SK-N-SH (cell line): ENCODE measurements at regions not wholly inside any gene's neighbourhood (a gene's known extent, or its start where the extent isn't known, plus 50 kb on each side); places are given as distances from the start of the nearest gene placed in this dataset.

ENCODE experiments used
- CTCF ChIA-PET: fragments of 300-600, 350-600 bp; formaldehyde crosslinking; extraction: SDS; loops from one replicate; lab custom pipeline; 2021; lab: Yijun Ruan, JAX
- POLR2A ChIA-PET: fragments of 350-600 bp; sonication (Branson Sonifier 250); formaldehyde crosslinking; extraction: SDS; loops from one replicate; lab custom pipeline; 2020; ENCODE audit warnings: antibody characterized with exemption, inconsistent platforms; lab: Yijun Ruan, JAX
- DNase-seq: peaks from one replicate; pipeline ENCODE4 v3.0.0; 2012
- H2AFZ ChIP-seq: fragments of 200-600 bp; sonication (generic); 2 replicates; pipeline ENCODE4 v1.8.1; 2016; ENCODE audit warnings: antibody characterized with exemption, mild to moderate bottlenecking, low read depth
- H3F3A ChIP-seq: fragments of 200-600 bp; sonication (generic); replicated peaks from 2 replicates; pipeline ENCODE3; 2016; ENCODE audit warnings: antibody characterized with exemption, mild to moderate bottlenecking; ENCODE audit not compliant: insufficient read depth
- H3K27ac ChIP-seq, 2 experiments: fragments of 200-500 bp in 1 of 2; fragments of 200-600 bp in 1 of 2; sonication (Bioruptor generic) in 1 of 2; sonication (generic), shearing (Covaris generic) in 1 of 2; 2 replicates each; pipeline versions ENCODE4 v1.5.1 to v1.6.1; 2014 to 2016; ENCODE audit warnings: low read depth in 2 of 2, inconsistent platforms in 1 of 2, low read length in 1 of 2, mild to moderate bottlenecking in 1 of 2, mixed read lengths in 1 of 2
- H3K27me3 ChIP-seq: fragments of 200-600 bp; sonication (generic), shearing (Covaris generic); 2 replicates; pipeline ENCODE4 v1.6.1; 2016; ENCODE audit warnings: mixed run types; ENCODE audit not compliant: insufficient read depth
- H3K36me3 ChIP-seq, 2 experiments: fragments of 200-500 bp in 1 of 2; fragments of 200-600 bp in 1 of 2; sonication (Bioruptor generic) in 1 of 2; sonication (generic) in 1 of 2; replicated peaks in 1 of 2; 2 replicates each; pipeline versions ENCODE3 to v1.5.1; 2014 to 2016; ENCODE audit warnings: low read length in 1 of 2, mild to moderate bottlenecking in 1 of 2; ENCODE audit not compliant: insufficient read depth in 2 of 2, control insufficient read depth in 1 of 2
- H3K4me1 ChIP-seq, 2 experiments: fragments of 200-500 bp in 1 of 2; fragments of 200-600 bp in 1 of 2; sonication (Bioruptor generic) in 1 of 2; sonication (generic), shearing (Covaris generic) in 1 of 2; 2 replicates each; pipeline versions ENCODE4 v1.5.1 to v1.6.1; 2014 to 2016; ENCODE audit warnings: low read depth in 1 of 2, low read length in 1 of 2, mixed run types in 1 of 2; ENCODE audit not compliant: insufficient read depth in 2 of 2, control insufficient read depth in 1 of 2
- H3K4me2 ChIP-seq: fragments of 200-600 bp; sonication (generic), shearing (Covaris generic); 2 replicates; pipeline ENCODE4 v1.6.1; 2017; ENCODE audit warnings: mixed run types
- H3K4me3 ChIP-seq, 2 experiments: fragments of 200-500 bp in 1 of 2; fragments of 200-600 bp in 1 of 2; sonication (Bioruptor generic) in 1 of 2; sonication (generic), shearing (Covaris generic) in 1 of 2; 2 replicates each; pipeline versions ENCODE4 v1.5.1 to v1.8.1; 2014 to 2016; ENCODE audit warnings: low read depth in 2 of 2, inconsistent platforms in 1 of 2, low read length in 1 of 2, mild to moderate bottlenecking in 1 of 2, mixed read lengths in 1 of 2, moderate library complexity in 1 of 2
- H3K79me2 ChIP-seq: fragments of 200-600 bp; sonication (generic); 2 replicates; pipeline ENCODE4 v1.8.1; 2017; ENCODE audit warnings: mild to moderate bottlenecking; ENCODE audit not compliant: insufficient read depth
- H3K9ac ChIP-seq: fragments of 200-600 bp; sonication (generic); 2 replicates; pipeline ENCODE4 v1.6.1; 2017; ENCODE audit warnings: mixed run types
- H3K9me2 ChIP-seq: fragments of 200-600 bp; sonication (generic); 2 replicates; pipeline ENCODE4 v1.6.1; 2017; ENCODE audit warnings: mixed run types
- H3K9me3 ChIP-seq: fragments of 200-600 bp; sonication (generic); 2 replicates; pipeline ENCODE4 v1.6.1; 2017; ENCODE audit warnings: mixed run types, mild to moderate bottlenecking, moderate library complexity
- H4K20me1 ChIP-seq: fragments of 200-600 bp; sonication (generic); 2 replicates; pipeline ENCODE4 v1.6.1; 2017; ENCODE audit warnings: mild to moderate bottlenecking, mixed run types; ENCODE audit not compliant: insufficient read depth
- CHD2 ChIP-seq: fragments of 150-350 bp; IDR thresholded peaks from 2 replicates; pipeline ENCODE4 v1.6.1; 2018; ENCODE audit warnings: low read length; ENCODE audit not compliant: partially characterized antibody
- ELF1 ChIP-seq: IDR thresholded peaks from 2 replicates; pipeline ENCODE4 v1.4.0; 2012
- EZH2phosphoT487 ChIP-seq: fragments of 200-600 bp; sonication (generic); IDR thresholded peaks from 2 replicates; pipeline ENCODE4 v1.6.1; 2017; ENCODE audit warnings: low read depth, mixed run types, mild to moderate bottlenecking, antibody characterized with exemption, moderate library complexity, borderline replicate concordance
- FOSL2 ChIP-seq: IDR thresholded peaks from 2 replicates; pipeline ENCODE4 v1.4.0; 2012; ENCODE audit warnings: low read depth, mild to moderate bottlenecking, moderate library complexity, borderline replicate concordance
- FOXM1 ChIP-seq: IDR thresholded peaks from 2 replicates; pipeline ENCODE4 v1.4.0; 2012; ENCODE audit warnings: low read depth, mild to moderate bottlenecking
- IRF3 ChIP-seq: fragments of 150-350 bp; IDR thresholded peaks from 2 replicates; pipeline ENCODE4 v1.6.1; 2016; ENCODE audit warnings: mild to moderate bottlenecking, low read depth, low read length
- MXI1 ChIP-seq: IDR thresholded peaks from 2 replicates; pipeline ENCODE4 v1.6.1; 2012; ENCODE audit warnings: mild to moderate bottlenecking, low read depth, low read length, improper control_type of control experiment
- NRF1 ChIP-seq: IDR thresholded peaks from 2 replicates; pipeline ENCODE4 v1.6.1; 2012; ENCODE audit warnings: low read depth, mild to moderate bottlenecking, low read length
- RFX5 ChIP-seq: IDR thresholded peaks from 2 replicates; pipeline ENCODE4 v1.6.1; 2012; ENCODE audit warnings: mild to moderate bottlenecking, improper control_type of control experiment, low read length
- TAF1 ChIP-seq: IDR thresholded peaks from 2 replicates; pipeline ENCODE4 v1.6.1; 2012; ENCODE audit warnings: low read depth, mild to moderate bottlenecking, low read length, moderate library complexity, borderline replicate concordance
- TCF12 ChIP-seq: IDR thresholded peaks from 2 replicates; pipeline ENCODE4 v1.4.0; 2012
- TEAD4 ChIP-seq: IDR thresholded peaks from 2 replicates; pipeline ENCODE4 v1.4.0; 2012; ENCODE audit warnings: mild to moderate bottlenecking, borderline replicate concordance; ENCODE audit not compliant: insufficient read depth
- WGBS: methylation state at CpG from one replicate; pipeline ENCODE4 v1.1.6; 2017; ENCODE audit warnings: low lambda C conversion rate; 5-methylcytosine and 5-hydroxymethylcytosine counted together
- TF ChIP-seq, protein P1 (sequence below): IDR thresholded peaks from 2 replicates; pipeline ENCODE4 v1.4.0; 2012; ENCODE audit warnings: low read depth, borderline replicate concordance
- TF ChIP-seq, protein P2 (sequence below): IDR thresholded peaks from 2 replicates; pipeline ENCODE4 v1.6.1; 2012; ENCODE audit warnings: mild to moderate bottlenecking, low read depth, low read length, moderate library complexity
- TF ChIP-seq, protein P3 (sequence below): IDR thresholded peaks from 2 replicates; pipeline ENCODE4 v1.4.0; 2012; ENCODE audit warnings: low read depth, borderline replicate concordance

DNA sequence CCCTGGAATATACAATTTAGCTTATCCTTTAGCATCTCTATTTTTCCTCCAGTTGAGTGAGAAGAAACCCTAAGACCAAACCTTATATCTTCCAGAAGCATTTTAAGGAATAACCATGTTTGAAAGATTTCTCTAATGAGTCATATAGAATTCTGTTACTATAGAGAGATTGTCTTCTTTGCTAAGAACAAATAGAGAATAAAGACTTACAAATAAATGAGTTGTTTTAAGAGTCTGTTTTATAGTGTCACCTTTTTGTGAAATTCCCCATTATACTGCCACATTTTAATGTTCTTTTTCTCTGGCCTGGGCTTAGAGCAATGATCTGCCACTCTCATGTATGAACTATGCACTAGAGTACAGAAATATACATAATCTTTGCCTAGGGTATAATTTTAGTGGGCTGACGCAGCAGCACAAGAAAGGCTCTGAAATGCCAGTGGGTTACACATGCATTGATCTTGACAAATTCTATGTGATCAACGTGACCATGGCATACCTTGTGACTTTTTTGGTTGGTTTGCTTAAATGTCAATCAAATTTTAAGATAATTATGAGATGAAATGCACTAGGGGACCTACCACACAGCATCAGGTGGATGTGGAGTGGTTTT lies 145.1 kb upstream of the MKLN1 start:
- H3K4me1 ChIP-seq: peaks cover 0 to 5% of the 10 kb centered on the region in 2 experiments; a peak in 1 of 4 replicates
- TF ChIP-seq MXI1 (no peak), FOSL2 (0 out of 2 replicates have a peak, but pooled peaks have one; percentile 36)
- no peaks in the 10 kb centered on the region for H3K9me3 ChIP-seq
- peak overlapping the region in 1 of 2 experiments; percentile 9; a peak in 2 of 4 replicates for H3K27ac ChIP-seq
- H3K36me3 ChIP-seq: no peaks in the 10 kb centered on the region
- no peak overlapping the region for H3K4me3 ChIP-seq
- H2AFZ ChIP-seq: no peak overlapping the region
- DNase-seq: no peak
- no peaks in the 10 kb centered on the region for H4K20me1 ChIP-seq
- no peaks in the 10 kb centered on the region for H3K9me2 ChIP-seq
- no peaks in the 10 kb centered on the region for H3K27me3 ChIP-seq
- 75% methylated on average over 2 of the region's 2 CpGs for WGBS
- H3K79me2 ChIP-seq: no peaks in the 10 kb centered on the region
- CTCF ChIA-PET: no interaction called here
- no peak overlapping the region for H3K4me2 ChIP-seq
- H3F3A ChIP-seq: peaks cover 12% of the 10 kb centered on the region
- POLR2A ChIA-PET: no interaction called here
- H3K9ac ChIP-seq: no peak overlapping the region

DNA sequence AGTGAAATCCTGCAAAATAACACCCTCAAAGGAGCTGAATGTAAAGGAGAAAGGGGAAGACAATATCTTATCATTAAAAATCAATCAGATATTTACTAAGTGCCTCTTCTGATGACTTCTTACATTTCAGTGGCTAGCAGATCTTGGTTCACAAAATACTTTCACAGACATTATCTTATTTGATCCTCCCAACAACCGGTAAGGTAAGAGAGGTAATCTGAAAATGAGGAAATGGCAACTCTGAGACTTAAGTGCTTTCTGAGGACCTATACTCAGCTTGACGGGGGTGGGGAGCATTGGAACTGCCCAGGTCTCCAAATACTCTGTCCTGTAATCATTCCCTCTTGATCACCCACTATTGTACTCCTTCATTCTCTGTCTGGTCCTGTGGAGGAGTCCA lies 144.6 kb upstream of the MKLN1 start:
- Histone ChIP-seq H3K9ac (no peak overlapping the region), H3K4me3 (no peak overlapping the region), H3K4me2 (no peak overlapping the region), H3K79me2 (no peaks in the 10 kb centered on the region), H3K36me3 (no peaks in the 10 kb centered on the region), H3K4me1 (peaks cover 0 to 5% of the 10 kb centered on the region in 2 experiments; a peak in 1 of 4 replicates), H3F3A (peaks cover 18% of the 10 kb centered on the region), H3K27ac (no peak overlapping the region), H4K20me1 (no peaks in the 10 kb centered on the region), H2AFZ (no peak overlapping the region), H3K9me2 (no peaks in the 10 kb centered on the region), H3K27me3 (no peaks in the 10 kb centered on the region)
- no peak for DNase-seq
- POLR2A ChIA-PET: no interaction called here
- CTCF ChIA-PET: interaction anchor here (1.0 kb wide), 1 partner anchor 8 kb away, joined by 4 read pairs; no protein-coding TSS in a partner anchor
- 94% methylated on average over 2 of the region's 2 CpGs for whole genome bisulfite sequencing
- TF ChIP-seq ELF1 (no peak), TAF1 (no peak), IRF3 (no peak), NRF1 (no peak), CHD2 (no peak), RFX5 (no peak), TCF12 (no peak), EZH2phosphoT487 (no peak), FOXM1 (no peak), TEAD4 (no peak), MXI1 (no peak)
- TF ChIP-seq, protein P1, sequence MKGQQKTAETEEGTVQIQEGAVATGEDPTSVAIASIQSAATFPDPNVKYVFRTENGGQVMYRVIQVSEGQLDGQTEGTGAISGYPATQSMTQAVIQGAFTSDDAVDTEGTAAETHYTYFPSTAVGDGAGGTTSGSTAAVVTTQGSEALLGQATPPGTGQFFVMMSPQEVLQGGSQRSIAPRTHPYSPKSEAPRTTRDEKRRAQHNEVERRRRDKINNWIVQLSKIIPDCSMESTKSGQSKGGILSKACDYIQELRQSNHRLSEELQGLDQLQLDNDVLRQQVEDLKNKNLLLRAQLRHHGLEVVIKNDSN: no peak
- TF ChIP-seq, protein P2, sequence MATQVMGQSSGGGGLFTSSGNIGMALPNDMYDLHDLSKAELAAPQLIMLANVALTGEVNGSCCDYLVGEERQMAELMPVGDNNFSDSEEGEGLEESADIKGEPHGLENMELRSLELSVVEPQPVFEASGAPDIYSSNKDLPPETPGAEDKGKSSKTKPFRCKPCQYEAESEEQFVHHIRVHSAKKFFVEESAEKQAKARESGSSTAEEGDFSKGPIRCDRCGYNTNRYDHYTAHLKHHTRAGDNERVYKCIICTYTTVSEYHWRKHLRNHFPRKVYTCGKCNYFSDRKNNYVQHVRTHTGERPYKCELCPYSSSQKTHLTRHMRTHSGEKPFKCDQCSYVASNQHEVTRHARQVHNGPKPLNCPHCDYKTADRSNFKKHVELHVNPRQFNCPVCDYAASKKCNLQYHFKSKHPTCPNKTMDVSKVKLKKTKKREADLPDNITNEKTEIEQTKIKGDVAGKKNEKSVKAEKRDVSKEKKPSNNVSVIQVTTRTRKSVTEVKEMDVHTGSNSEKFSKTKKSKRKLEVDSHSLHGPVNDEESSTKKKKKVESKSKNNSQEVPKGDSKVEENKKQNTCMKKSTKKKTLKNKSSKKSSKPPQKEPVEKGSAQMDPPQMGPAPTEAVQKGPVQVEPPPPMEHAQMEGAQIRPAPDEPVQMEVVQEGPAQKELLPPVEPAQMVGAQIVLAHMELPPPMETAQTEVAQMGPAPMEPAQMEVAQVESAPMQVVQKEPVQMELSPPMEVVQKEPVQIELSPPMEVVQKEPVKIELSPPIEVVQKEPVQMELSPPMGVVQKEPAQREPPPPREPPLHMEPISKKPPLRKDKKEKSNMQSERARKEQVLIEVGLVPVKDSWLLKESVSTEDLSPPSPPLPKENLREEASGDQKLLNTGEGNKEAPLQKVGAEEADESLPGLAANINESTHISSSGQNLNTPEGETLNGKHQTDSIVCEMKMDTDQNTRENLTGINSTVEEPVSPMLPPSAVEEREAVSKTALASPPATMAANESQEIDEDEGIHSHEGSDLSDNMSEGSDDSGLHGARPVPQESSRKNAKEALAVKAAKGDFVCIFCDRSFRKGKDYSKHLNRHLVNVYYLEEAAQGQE: no peak
- TF ChIP-seq, protein P3, sequence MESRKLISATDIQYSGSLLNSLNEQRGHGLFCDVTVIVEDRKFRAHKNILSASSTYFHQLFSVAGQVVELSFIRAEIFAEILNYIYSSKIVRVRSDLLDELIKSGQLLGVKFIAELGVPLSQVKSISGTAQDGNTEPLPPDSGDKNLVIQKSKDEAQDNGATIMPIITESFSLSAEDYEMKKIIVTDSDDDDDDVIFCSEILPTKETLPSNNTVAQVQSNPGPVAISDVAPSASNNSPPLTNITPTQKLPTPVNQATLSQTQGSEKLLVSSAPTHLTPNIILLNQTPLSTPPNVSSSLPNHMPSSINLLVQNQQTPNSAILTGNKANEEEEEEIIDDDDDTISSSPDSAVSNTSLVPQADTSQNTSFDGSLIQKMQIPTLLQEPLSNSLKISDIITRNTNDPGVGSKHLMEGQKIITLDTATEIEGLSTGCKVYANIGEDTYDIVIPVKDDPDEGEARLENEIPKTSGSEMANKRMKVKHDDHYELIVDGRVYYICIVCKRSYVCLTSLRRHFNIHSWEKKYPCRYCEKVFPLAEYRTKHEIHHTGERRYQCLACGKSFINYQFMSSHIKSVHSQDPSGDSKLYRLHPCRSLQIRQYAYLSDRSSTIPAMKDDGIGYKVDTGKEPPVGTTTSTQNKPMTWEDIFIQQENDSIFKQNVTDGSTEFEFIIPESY: no peak
- TF ChIP-seq, all 33 proteins: peak for 0
- peaks cover 5% of the 10 kb centered on the region; the same call in 1 of the 2 replicates for H3K9me3 ChIP-seq
